SU-DHL-6 (cell line): ENCODE measurements at regions not wholly inside any gene's neighbourhood (a gene's known extent, or its start where the extent isn't known, plus 50 kb on each side); places are given as distances from the start of the nearest gene placed in this dataset.

Experiments
- H2AFZ ChIP-seq: fragments of 200-600 bp; sonication (generic); 2 replicates; pipeline ENCODE4 v1.6.1; 2014; ENCODE audit warnings: low read depth, mild to moderate bottlenecking, moderate library complexity, mixed read lengths, antibody characterized with exemption, low read length; ENCODE audit not compliant: severe bottlenecking
- H3F3A ChIP-seq: fragments of 200-600 bp; shearing (Covaris generic); 2 replicates; pipeline ENCODE4 v1.6.0; 2016; ENCODE audit warnings: antibody characterized with exemption, mild to moderate bottlenecking; ENCODE audit not compliant: insufficient read depth
- H3K27ac ChIP-seq: fragments of 200-600 bp; sonication (generic); 2 replicates; pipeline ENCODE4 v1.5.1; 2016; ENCODE audit warnings: low read depth, mild to moderate bottlenecking, low read length, moderate library complexity, mixed read lengths
- H3K27me3 ChIP-seq: fragments of 200-600 bp; sonication (generic), shearing (Covaris generic); 2 replicates; pipeline ENCODE4 v1.6.0; 2014; ENCODE audit warnings: mild to moderate bottlenecking, low read length
- H3K36me3 ChIP-seq: fragments of 200-600 bp; sonication (generic); 2 replicates; pipeline ENCODE4 v1.6.1; 2014; ENCODE audit warnings: mild to moderate bottlenecking, low read length, mixed read lengths
- H3K4me2 ChIP-seq: fragments of 300-600, 200-600 bp; shearing (Covaris generic), sonication (generic); 2 replicates; pipeline ENCODE4 v1.6.0; 2014; ENCODE audit warnings: low read length, low read depth, mild to moderate bottlenecking; ENCODE audit not compliant: poor library complexity, severe bottlenecking
- H3K4me3 ChIP-seq: fragments of 200-600 bp; sonication (generic); 2 replicates; pipeline ENCODE4 v1.5.1; 2014; ENCODE audit warnings: antibody characterized with exemption, low read length, mild to moderate bottlenecking, mixed read lengths; ENCODE audit not compliant: insufficient read depth, poor library complexity, severe bottlenecking
- H3K79me2 ChIP-seq: fragments of 200-600 bp; sonication (generic); 2 replicates; pipeline ENCODE4 v1.6.1; 2014; ENCODE audit warnings: mild to moderate bottlenecking, low read length, moderate library complexity; ENCODE audit not compliant: insufficient read depth
- H3K9ac ChIP-seq: fragments of 200-600 bp; sonication (generic); 2 replicates; pipeline ENCODE4 v1.7.0; 2014; ENCODE audit warnings: mild to moderate bottlenecking, low read length
- H3K9me2 ChIP-seq: fragments of 200-600 bp; sonication (generic); replicated peaks from 2 replicates; pipeline ENCODE4 v1.6.1; 2014; ENCODE audit warnings: low read length; ENCODE audit not compliant: insufficient read depth
- H3K9me3 ChIP-seq: fragments of 200-600 bp; sonication (generic); 2 replicates; pipeline ENCODE4 v1.6.1; 2014; ENCODE audit warnings: low read length, mixed read lengths; ENCODE audit not compliant: insufficient read depth
- H4K20me1 ChIP-seq: fragments of 200-600 bp; sonication (generic); 2 replicates; pipeline ENCODE4 v1.6.1; 2014; ENCODE audit warnings: low read depth, mild to moderate bottlenecking, antibody characterized with exemption, low read length, moderate library complexity, mixed read lengths
- CTCF ChIP-seq: fragments of 200-600 bp; sonication (generic); IDR thresholded peaks from one replicate; pipeline ENCODE4 v1.5.1; 2017; ENCODE audit warnings: antibody characterized with exemption, mild to moderate bottlenecking, low read length, moderate library complexity; ENCODE audit not compliant: insufficient read depth, poor library complexity, severe bottlenecking
- EZH2phosphoT487 ChIP-seq: fragments of 200-600 bp; sonication (generic), shearing (Covaris generic); conservative IDR thresholded peaks from 2 replicates; pipeline ENCODE4 v1.6.1; 2018; ENCODE audit warnings: mild to moderate bottlenecking, antibody characterized with exemption, low read length, moderate library complexity, mixed read lengths

GRCh38 chr14:105709281-105710118 is 183.1 kb downstream of the TMEM121 start:
- H3K27me3 ChIP-seq, result no peaks in the 10 kb centered on the region
- no peak overlapping the region for H2AFZ ChIP-seq
- peak overlapping the region; percentile 61 for H3K9ac ChIP-seq
- H3K79me2 ChIP-seq, result no peaks in the 10 kb centered on the region
- no peaks in the 10 kb centered on the region for H3K9me2 ChIP-seq
- H3K4me3 ChIP-seq, result no peak overlapping the region
- no peaks in the 10 kb centered on the region for H3K9me3 ChIP-seq
- H3F3A ChIP-seq, result peaks cover 5% of the 10 kb centered on the region; the same call in 1 of the 2 replicates
- H3K36me3 ChIP-seq, result no peaks in the 10 kb centered on the region
- H3K27ac ChIP-seq, result peak overlapping the region; percentile 87
- H3K4me2 ChIP-seq, result peak overlapping the region; percentile 46
- no peaks in the 10 kb centered on the region for H4K20me1 ChIP-seq
- TF ChIP-seq CTCF, result no peak
- no peak for TF ChIP-seq EZH2phosphoT487

GRCh38 chr14:105710119-105711043 is 184.0 kb downstream of the TMEM121 start:
- no peaks in the 10 kb centered on the region for H3K9me3 ChIP-seq
- H3K27ac ChIP-seq, result peak overlapping the region; percentile 87
- no peaks in the 10 kb centered on the region for H3K79me2 ChIP-seq
- peak overlapping the region; percentile 46 for H3K4me2 ChIP-seq
- no peaks in the 10 kb centered on the region for H4K20me1 ChIP-seq
- no peak overlapping the region for H3K4me3 ChIP-seq
- TF ChIP-seq CTCF (no peak), EZH2phosphoT487 (no peak)
- no peaks in the 10 kb centered on the region for H3K36me3 ChIP-seq
- no peaks in the 10 kb centered on the region for H3K9me2 ChIP-seq
- no peak overlapping the region for H2AFZ ChIP-seq
- peak overlapping the region; percentile 61 for H3K9ac ChIP-seq
- H3F3A ChIP-seq, result peaks cover 5% of the 10 kb centered on the region; the same call in 1 of the 2 replicates
- no peaks in the 10 kb centered on the region for H3K27me3 ChIP-seq

- no peak for TF ChIP-seq EZH2phosphoT487
- TF ChIP-seq CTCF, result no peak
- no peaks in the 10 kb centered on the region for H3K9me3 ChIP-seq
- H3K79me2 ChIP-seq, result no peaks in the 10 kb centered on the region
- H4K20me1 ChIP-seq, result no peaks in the 10 kb centered on the region
- H3F3A ChIP-seq, result peaks cover 5% of the 10 kb centered on the region; the same call in 1 of the 2 replicates
- H3K9me2 ChIP-seq, result no peaks in the 10 kb centered on the region
- no peak overlapping the region for H2AFZ ChIP-seq
- H3K4me3 ChIP-seq, result no peak overlapping the region
- H3K27me3 ChIP-seq, result no peaks in the 10 kb centered on the region
- 0 out of 2 replicates have a peak overlapping the region, but pooled peaks have one; percentile 25 for H3K9ac ChIP-seq
- H3K36me3 ChIP-seq, result no peaks in the 10 kb centered on the region
- peak overlapping the region; percentile 87 for H3K27ac ChIP-seq
- H3K4me2 ChIP-seq, result no peak overlapping the region
Measured at GRCh38 chr14:105711044-105711620, 184.7 kb downstream of the TMEM121 start.
